Mononuclear cell (primary cell): ENCODE measurements at regions not wholly inside any gene's neighbourhood (a gene's known extent, or its start where the extent isn't known, plus 50 kb on each side); places are given as distances from the start of the nearest gene placed in this dataset.

ENCODE experiments used
- H3K27me3 ChIP-seq: 2 replicates; pipeline ENCODE4 v1.6.0; 2011; ENCODE audit warnings: low read length, control low read depth; ENCODE audit not compliant: insufficient read depth
- H3K4me1 ChIP-seq: 2 replicates; pipeline ENCODE4 v1.5.1; 2011; ENCODE audit warnings: mild to moderate bottlenecking, low read length, control low read depth; ENCODE audit not compliant: insufficient read depth
- H3K4me3 ChIP-seq: 2 replicates; pipeline ENCODE4 v1.5.1; 2011; ENCODE audit warnings: mild to moderate bottlenecking, low read length, moderate library complexity
- H3K9me3 ChIP-seq: 2 replicates; pipeline ENCODE4 v1.5.1; 2011; ENCODE audit warnings: low read depth, mild to moderate bottlenecking, control low read depth, low read length

GRCh38 chr3:176969066-176969465, 228.2 kb downstream of the TBL1XR1 start:
- Histone ChIP-seq H3K9me3 (no peaks in the 10 kb centered on the region), H3K4me3 (no peak overlapping the region), H3K4me1 (peaks cover 13% of the 10 kb centered on the region), H3K27me3 (no peaks in the 10 kb centered on the region)

GRCh38 chr3:176968631-176969030, 228.7 kb downstream of the TBL1XR1 start:
- Histone ChIP-seq H3K27me3 (no peaks in the 10 kb centered on the region), H3K4me3 (no peak overlapping the region), H3K9me3 (no peaks in the 10 kb centered on the region), H3K4me1 (peaks cover 13% of the 10 kb centered on the region)

- Histone ChIP-seq H3K4me3 (no peak overlapping the region), H3K9me3 (no peaks in the 10 kb centered on the region), H3K4me1 (peaks cover 13% of the 10 kb centered on the region), H3K27me3 (no peaks in the 10 kb centered on the region)
Observed at GRCh38 chr3:176967522-176967921, 229.8 kb downstream of the TBL1XR1 start.

GRCh38 chr3:176964661-176965060, 232.6 kb downstream of the TBL1XR1 start:
- H3K27me3 ChIP-seq, result no peaks in the 10 kb centered on the region
- H3K4me3 ChIP-seq, result no peak overlapping the region
- H3K9me3 ChIP-seq, result no peaks in the 10 kb centered on the region
- H3K4me1 ChIP-seq, result peaks cover 13% of the 10 kb centered on the region

GRCh38 chr3:176961916-176962315, 235.4 kb downstream of the TBL1XR1 start:
- peaks cover 13% of the 10 kb centered on the region for H3K4me1 ChIP-seq
- H3K27me3 ChIP-seq, result no peaks in the 10 kb centered on the region
- H3K4me3 ChIP-seq, result no peak overlapping the region
- no peaks in the 10 kb centered on the region for H3K9me3 ChIP-seq

- Histone ChIP-seq H3K4me3 (no peak overlapping the region), H3K27me3 (no peaks in the 10 kb centered on the region), H3K4me1 (peaks cover 6% of the 10 kb centered on the region), H3K9me3 (no peaks in the 10 kb centered on the region)
Observed at GRCh38 chr3:176959867-176960266, 237.4 kb downstream of the TBL1XR1 start.

- Histone ChIP-seq H3K4me3 (no peak overlapping the region), H3K9me3 (no peaks in the 10 kb centered on the region), H3K4me1 (no peaks in the 10 kb centered on the region), H3K27me3 (no peaks in the 10 kb centered on the region)
Observed at GRCh38 chr3:176958560-176958959, 238.7 kb downstream of the TBL1XR1 start.

- H3K4me3 ChIP-seq, result no peak overlapping the region
- H3K9me3 ChIP-seq, result no peaks in the 10 kb centered on the region
- no peaks in the 10 kb centered on the region for H3K27me3 ChIP-seq
- no peaks in the 10 kb centered on the region for H3K4me1 ChIP-seq
Observed at GRCh38 chr3:176954517-176954916, 242.8 kb downstream of the TBL1XR1 start.

GRCh38 chr3:176953106-176954060, 243.9 kb downstream of the TBL1XR1 start:
- Histone ChIP-seq H3K4me3 (no peak overlapping the region), H3K27me3 (no peaks in the 10 kb centered on the region), H3K4me1 (no peaks in the 10 kb centered on the region), H3K9me3 (no peaks in the 10 kb centered on the region)

- Histone ChIP-seq H3K4me1 (no peaks in the 10 kb centered on the region), H3K27me3 (no peaks in the 10 kb centered on the region), H3K4me3 (no peak overlapping the region), H3K9me3 (no peaks in the 10 kb centered on the region)
Observed at GRCh38 chr3:176951586-176952292, 245.5 kb downstream of the TBL1XR1 start.

GRCh38 chr3:176951144-176951543, 246.1 kb downstream of the TBL1XR1 start:
- H3K4me1 ChIP-seq, result no peaks in the 10 kb centered on the region
- H3K9me3 ChIP-seq, result no peaks in the 10 kb centered on the region
- H3K27me3 ChIP-seq, result no peaks in the 10 kb centered on the region
- H3K4me3 ChIP-seq, result no peak overlapping the region

- no peaks in the 10 kb centered on the region for H3K4me1 ChIP-seq
- H3K9me3 ChIP-seq, result no peaks in the 10 kb centered on the region
- H3K27me3 ChIP-seq, result no peaks in the 10 kb centered on the region
- no peak overlapping the region for H3K4me3 ChIP-seq
Observed at GRCh38 chr3:176950743-176951142, 246.5 kb downstream of the TBL1XR1 start.

- Histone ChIP-seq H3K9me3 (no peaks in the 10 kb centered on the region), H3K27me3 (no peaks in the 10 kb centered on the region), H3K4me1 (no peaks in the 10 kb centered on the region), H3K4me3 (no peak overlapping the region)
Observed at GRCh38 chr3:176948151-176948550, 249.1 kb downstream of the TBL1XR1 start.

- no peaks in the 10 kb centered on the region for H3K4me1 ChIP-seq
- no peak overlapping the region for H3K4me3 ChIP-seq
Observed at GRCh38 chr3:176946202-176946601, 251.1 kb downstream of the TBL1XR1 start.

GRCh38 chr3:176942305-176942704, 255.0 kb downstream of the TBL1XR1 start:
- no peaks in the 10 kb centered on the region for H3K27me3 ChIP-seq

More at GRCh38 chr3:176946202-176946601, 251.1 kb downstream of the TBL1XR1 start:
- no peaks in the 10 kb centered on the region for H3K9me3 ChIP-seq
- no peaks in the 10 kb centered on the region for H3K27me3 ChIP-seq

More at GRCh38 chr3:176942305-176942704, 255.0 kb downstream of the TBL1XR1 start:
- Histone ChIP-seq H3K9me3 (no peaks in the 10 kb centered on the region), H3K4me3 (no peak overlapping the region), H3K4me1 (no peaks in the 10 kb centered on the region)
